ENCODE measurements at regions not wholly inside any gene's neighbourhood (a gene's known extent, or its start where the extent isn't known, plus 50 kb on each side); places are given as distances from the start of the nearest gene placed in this dataset.

- in situ Hi-C loops (cut with HindIII; ENCODE audit: low pct_unique_long_range_greater_than_20kb, low sequenced_read_pairs) (no loop called here), intact Hi-C loops (cut with micrococcal nuclease; ENCODE audit: unreplicated experiment) (no loop called here)
- Histone ChIP-seq H3K4me1 (ENCODE audit: control insufficient read depth, insufficient read depth, low read length) (no peaks in the 10 kb centered on the region), H3K27me3 (ENCODE audit: control insufficient read depth, insufficient read depth, low read length) (no peaks in the 10 kb centered on the region), H3K4me3 (ENCODE audit: low read depth in 2 of 2, low read length in 2 of 2) (no peak overlapping the region), H3K27ac (ENCODE audit: low read length) (no peak overlapping the region), H3K9me3 (ENCODE audit: control insufficient read depth, insufficient read depth, low read depth, low read length) (no peaks in the 10 kb centered on the region; the same call in 1 of the 2 replicates), H3K36me3 (ENCODE audit: control insufficient read depth, insufficient read depth, low read length) (no peaks in the 10 kb centered on the region)
- CTCF ChIA-PET = no interaction called here
- ATAC-seq = no peak
- BruUV-seq (replicated peaks) = no TSS peak
- POLR2A ChIA-PET = no interaction called here
- TF ChIP-seq REST (IDR thresholded peaks at IDR 0.05; ENCODE audit: insufficient read depth in 1 of 2, low read depth in 2 of 2, low read length in 1 of 2) = no peak
- TF ChIP-seq SIN3A (IDR thresholded peaks at IDR 0.05; ENCODE audit: borderline replicate concordance, insufficient read depth, low read depth, low read length) = no peak
- TF ChIP-seq CTCF (IDR thresholded peaks at IDR 0.05) = no peak
- TF ChIP-seq TCF7L2 (IDR thresholded peaks at IDR 0.05; ENCODE audit: low read depth, low read length) = no peak
- no peak for TF ChIP-seq POLR2AphosphoS5 (IDR thresholded peaks at IDR 0.05; ENCODE audit: low read depth, low read length)
- DNase-seq (ENCODE audit: low read depth, low spot score) = no peak
Measured at GRCh38 chr3:111412656-111413055, 129.3 kb upstream of the CD96 start.

- Histone ChIP-seq H3K4me1 (ENCODE audit: control insufficient read depth, insufficient read depth, low read length) (no peaks in the 10 kb centered on the region), H3K9me3 (ENCODE audit: control insufficient read depth, insufficient read depth, low read depth, low read length) (no peaks in the 10 kb centered on the region; the same call in 1 of the 2 replicates), H3K4me3 (ENCODE audit: low read depth in 2 of 2, low read length in 2 of 2) (no peak overlapping the region), H3K27ac (ENCODE audit: low read length) (no peak overlapping the region), H3K36me3 (ENCODE audit: control insufficient read depth, insufficient read depth, low read length) (no peaks in the 10 kb centered on the region), H3K27me3 (ENCODE audit: control insufficient read depth, insufficient read depth, low read length) (no peaks in the 10 kb centered on the region)
- no TSS peak for BruUV-seq (replicated peaks)
- TF ChIP-seq CTCF (IDR thresholded peaks at IDR 0.05) = no peak
- TF ChIP-seq POLR2AphosphoS5 (IDR thresholded peaks at IDR 0.05; ENCODE audit: low read depth, low read length) = no peak
- no peak for TF ChIP-seq REST (IDR thresholded peaks at IDR 0.05; ENCODE audit: insufficient read depth in 1 of 2, low read depth in 2 of 2, low read length in 1 of 2)
- TF ChIP-seq SIN3A (IDR thresholded peaks at IDR 0.05; ENCODE audit: borderline replicate concordance, insufficient read depth, low read depth, low read length) = no peak
- TF ChIP-seq TCF7L2 (IDR thresholded peaks at IDR 0.05; ENCODE audit: low read depth, low read length) = no peak
- intact Hi-C loops (cut with micrococcal nuclease; ENCODE audit: unreplicated experiment) = no loop called here
- ATAC-seq (no peak), DNase-seq (ENCODE audit: low read depth, low spot score) (no peak)
- in situ Hi-C loops (cut with HindIII; ENCODE audit: low pct_unique_long_range_greater_than_20kb, low sequenced_read_pairs) = no loop called here
- ChIA-PET POLR2A (interaction anchor here (0.6 kb wide), 1 partner anchor 676 kb away, joined by 17 read pairs; no protein-coding TSS in a partner anchor), CTCF (no interaction called here)
Measured at GRCh38 chr3:111414531-111414930, 127.5 kb upstream of the CD96 start.

Measured in Panc1 (cell line).